K562 (cell line): ENCODE measurements at regions not wholly inside any gene's neighbourhood (a gene's known extent, or its start where the extent isn't known, plus 50 kb on each side); places are given as distances from the start of the nearest gene placed in this dataset.

Experiments used
- ATAC-seq: fragments of 200-7000 bp; cut with Tn5 transposase; 3 replicates; pipeline ENCODE4 v1.9.1; 2020; ENCODE audit warnings: moderate library complexity
- BruUV-seq: library from RNA; stranded (reverse); fragments of 400-500 nt; replicated peaks from 2 replicates; lab custom pipeline; 2021; lab: Mats Ljungman, UMichigan
- CTCF ChIA-PET: fragments of 300-600 bp; formaldehyde crosslinking; extraction: SDS; loops from one replicate; lab custom pipeline; 2021; ENCODE audit warnings: low intra/inter-chr PET ratio; lab: Yijun Ruan, JAX
- POLR2A ChIA-PET: fragments of 300-600, 350-650 bp; sonication (Branson Sonifier 250); formaldehyde crosslinking; extraction: SDS; loops from one replicate; lab custom pipeline; 2021; ENCODE audit warnings: antibody characterized with exemption, inconsistent platforms; lab: Yijun Ruan, JAX
- DNase-seq, 4 experiments: peaks; one replicate each; pipeline versions ENCODE4 v3.0.0 to v3.0.0-alpha.2; 2011 to 2018; ENCODE audit warnings: low spot score in 3 of 4, mixed read lengths in 3 of 4; ENCODE audit errors: extremely low read depth in 1 of 4
- FAIRE-seq: peaks from 2 replicates; lab custom pipeline; 2011; peaks lifted over from hg19 to GRCh38; lab: Jason Lieb, UNC
- H2AFZ ChIP-seq: 2 replicates; pipeline ENCODE4 v1.6.0; 2011; ENCODE audit warnings: low read depth, low read length, control low read depth, inconsistent platforms
- H3K27ac ChIP-seq: fragments of 200-600 bp; 3 replicates; pipeline ENCODE4 v1.8.0; 2011; ENCODE audit warnings: low read depth, mild to moderate bottlenecking, control low read depth, inconsistent platforms, low read length, moderate library complexity, mixed read lengths; ENCODE audit errors: extremely low read depth
- H3K27me3 ChIP-seq, 2 experiments: fragments of 300-600 bp in 1 of 2; 2 replicates in 1 of 2; 3 replicates in 1 of 2; pipeline versions ENCODE4 v1.6.0 to v1.8.0; 2011; ENCODE audit warnings: inconsistent platforms in 2 of 2, low read length in 2 of 2, mild to moderate bottlenecking in 1 of 2, mixed read lengths in 1 of 2, moderate library complexity in 1 of 2; ENCODE audit not compliant: control insufficient read depth in 2 of 2, insufficient read depth in 2 of 2
- H3K36me3 ChIP-seq: fragments of 300-600 bp; 3 replicates; pipeline ENCODE4 v1.8.0; 2011; ENCODE audit warnings: mild to moderate bottlenecking, low read length, inconsistent platforms; ENCODE audit not compliant: control insufficient read depth, insufficient read depth
- H3K4me1 ChIP-seq, 2 experiments: fragments of 200-600 bp in 1 of 2; replicated peaks in 1 of 2; 2 replicates in 1 of 2; 3 replicates in 1 of 2; pipeline versions ENCODE4 v1.5.1 to v1.8.0; 2011; ENCODE audit warnings: inconsistent platforms in 2 of 2, low read length in 2 of 2, mild to moderate bottlenecking in 1 of 2, mixed read lengths in 1 of 2, moderate library complexity in 1 of 2; ENCODE audit not compliant: control insufficient read depth in 2 of 2, insufficient read depth in 2 of 2
- H3K4me2 ChIP-seq: 2 replicates; pipeline ENCODE4 v1.6.1; 2011; ENCODE audit warnings: low read length, control low read depth, inconsistent platforms, mixed read lengths; ENCODE audit not compliant: insufficient read depth
- H3K4me3 ChIP-seq: fragments of 200-600 bp; sonication (generic), shearing (Covaris generic); 2 replicates; pipeline ENCODE4 v1.5.1; 2016; ENCODE audit warnings: control low read depth, inconsistent platforms
- H3K79me2 ChIP-seq: fragments of 200-600 bp; 3 replicates; pipeline ENCODE4 v1.8.0; 2011; ENCODE audit warnings: low read length, inconsistent platforms; ENCODE audit not compliant: control insufficient read depth, insufficient read depth
- H3K9ac ChIP-seq, 2 experiments: 2 replicates each; pipeline versions ENCODE4 v1.6.0 to v1.6.1; 2011; ENCODE audit warnings: low read depth in 2 of 2, low read length in 2 of 2, control low read depth in 1 of 2, inconsistent platforms in 1 of 2, mild to moderate bottlenecking in 1 of 2, mixed read lengths in 1 of 2; ENCODE audit not compliant: insufficient read depth in 1 of 2
- H3K9me1 ChIP-seq: one replicate; pipeline ENCODE4 v1.6.0; 2011; ENCODE audit warnings: inconsistent platforms, mild to moderate bottlenecking, low read length, moderate library complexity; ENCODE audit not compliant: control insufficient read depth, insufficient read depth
- H3K9me3 ChIP-seq: replicated peaks from 2 replicates; pipeline ENCODE4 v1.5.1; 2011; ENCODE audit warnings: low read depth, low read length, inconsistent platforms; ENCODE audit not compliant: control insufficient read depth, insufficient read depth
- H4K20me1 ChIP-seq: replicated peaks from 2 replicates; pipeline ENCODE4 v1.6.1; 2011; ENCODE audit warnings: low read length, inconsistent platforms, mixed read lengths; ENCODE audit not compliant: control insufficient read depth, insufficient read depth
- C11orf30 ChIP-seq: fragments of 450-650 bp; IDR thresholded peaks from 2 replicates; pipeline ENCODE4 v1.6.1; 2016; ENCODE audit warnings: low read depth, mild to moderate bottlenecking
- KLF13 ChIP-seq: fragments of 450-650 bp; IDR thresholded peaks from 2 replicates; pipeline ENCODE4 v1.6.1; 2016; ENCODE audit warnings: missing genetic modification characterization, low read depth, mild to moderate bottlenecking, missing compliant biosample characterization, moderate library complexity, borderline replicate concordance
- MAFF ChIP-seq: IDR thresholded peaks from 2 replicates; pipeline ENCODE4 v1.6.1; 2012; ENCODE audit warnings: low read length, improper control_type of control experiment
- MAFG ChIP-seq: fragments of 450-650 bp; conservative IDR thresholded peaks from 2 replicates; pipeline ENCODE4 v1.6.1; 2016; ENCODE audit warnings: missing genetic modification characterization, missing compliant biosample characterization
- MAFK ChIP-seq: IDR thresholded peaks from 2 replicates; pipeline ENCODE4 v1.6.1; 2011; ENCODE audit warnings: low read length, improper control_type of control experiment
- MIER1 ChIP-seq: fragments of 450-650 bp; IDR thresholded peaks from 2 replicates; pipeline ENCODE4 v1.6.1; 2016; ENCODE audit warnings: antibody characterized with exemption, mild to moderate bottlenecking, low read depth
- MTF1 ChIP-seq: fragments of 250-450 bp; sonication (Bioruptor Pico); IDR thresholded peaks from 2 replicates; pipeline ENCODE4 v1.9.0; 2021; ENCODE audit warnings: moderate library complexity, mild to moderate bottlenecking, inconsistent platforms, borderline replicate concordance
- ZNF316 ChIP-seq: fragments of 450-650 bp; IDR thresholded peaks from 2 replicates; pipeline ENCODE4 v1.6.1; 2016
- WGBS: fragments of 100-300 bp; shearing (Covaris generic); methylation state at CpG from one replicate; pipeline ENCODE4 v1.1.6; 2016; ENCODE audit warnings: low coverage, mixed read lengths; ENCODE audit not compliant: insufficient coverage; ENCODE audit errors: missing lambda C conversion rate; 5-methylcytosine and 5-hydroxymethylcytosine counted together
- in situ Hi-C: fragments of 300-500 bp; cut with MboI; formaldehyde crosslinking; loops from 4 replicates; pipeline ENCODE4 v1.15.0; 2018; ENCODE audit warnings: inconsistent platforms, mixed read lengths
- intact Hi-C: fragments of 100-400 bp; cut with micrococcal nuclease; formaldehyde crosslinking; loops from 2 replicates; pipeline ENCODE4 v1.14.2; 2022
- TF ChIP-seq, protein P1 (sequence below): sonication (generic); formaldehyde crosslinking; IDR thresholded peaks from 2 replicates; pipeline ENCODE4 v1.8.1; 2023; ENCODE audit warnings: mild to moderate bottlenecking, missing genetic modification reagents
- TF ChIP-seq, protein P2 (sequence below): fragments of 250-450 bp; sonication (Bioruptor Pico); IDR thresholded peaks from 2 replicates; pipeline ENCODE4 v1.8.0; 2022; ENCODE audit warnings: moderate library complexity, mild to moderate bottlenecking, inconsistent platforms

DNA sequence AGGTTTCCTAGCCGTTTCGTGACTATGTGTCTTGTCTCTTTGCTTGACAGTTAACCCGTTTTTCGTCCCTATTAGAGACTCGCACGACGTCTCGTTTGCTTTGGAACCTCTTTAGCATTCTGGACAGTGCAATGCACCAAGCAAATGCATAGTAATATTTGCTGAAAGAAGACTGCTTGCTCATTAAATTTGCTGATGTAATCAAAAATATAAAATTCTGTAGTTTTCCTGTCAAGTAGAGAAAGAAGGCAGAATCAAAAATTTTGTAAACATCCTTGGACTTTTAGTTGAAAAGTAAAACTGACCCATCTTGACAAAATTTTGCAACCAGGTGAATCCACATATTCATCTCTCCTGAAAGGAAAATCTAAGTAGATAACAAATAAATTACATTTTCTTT is 106.9 kb upstream of the RAPGEF2 start:
- no peak overlapping the region for H3K9ac ChIP-seq
- TF ChIP-seq ZNF316 (peak; percentile 94), MIER1 (no peak), KLF13 (tag) (no peak), MTF1 (CRISPR knock-in tag) (no peak), C11orf30 (peak; percentile 88), MAFK (peak; percentile 96), MAFF (peak; percentile 96), MAFG (tag) (peak; percentile 89)
- TF ChIP-seq, protein P1, sequence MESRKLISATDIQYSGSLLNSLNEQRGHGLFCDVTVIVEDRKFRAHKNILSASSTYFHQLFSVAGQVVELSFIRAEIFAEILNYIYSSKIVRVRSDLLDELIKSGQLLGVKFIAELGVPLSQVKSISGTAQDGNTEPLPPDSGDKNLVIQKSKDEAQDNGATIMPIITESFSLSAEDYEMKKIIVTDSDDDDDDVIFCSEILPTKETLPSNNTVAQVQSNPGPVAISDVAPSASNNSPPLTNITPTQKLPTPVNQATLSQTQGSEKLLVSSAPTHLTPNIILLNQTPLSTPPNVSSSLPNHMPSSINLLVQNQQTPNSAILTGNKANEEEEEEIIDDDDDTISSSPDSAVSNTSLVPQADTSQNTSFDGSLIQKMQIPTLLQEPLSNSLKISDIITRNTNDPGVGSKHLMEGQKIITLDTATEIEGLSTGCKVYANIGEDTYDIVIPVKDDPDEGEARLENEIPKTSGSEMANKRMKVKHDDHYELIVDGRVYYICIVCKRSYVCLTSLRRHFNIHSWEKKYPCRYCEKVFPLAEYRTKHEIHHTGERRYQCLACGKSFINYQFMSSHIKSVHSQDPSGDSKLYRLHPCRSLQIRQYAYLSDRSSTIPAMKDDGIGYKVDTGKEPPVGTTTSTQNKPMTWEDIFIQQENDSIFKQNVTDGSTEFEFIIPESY (CRISPR knock-in tag): no peak
- TF ChIP-seq, protein P2, sequence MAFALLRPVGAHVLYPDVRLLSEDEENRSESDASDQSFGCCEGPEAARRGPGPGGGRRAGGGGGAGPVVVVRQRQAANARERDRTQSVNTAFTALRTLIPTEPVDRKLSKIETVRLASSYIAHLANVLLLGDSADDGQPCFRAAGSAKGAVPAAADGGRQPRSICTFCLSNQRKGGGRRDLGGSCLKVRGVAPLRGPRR (CRISPR knock-in tag): no peak
- TF ChIP-seq, all 486 proteins: peak for 5
- in situ Hi-C loops: no loop called here
- no peaks in the 10 kb centered on the region for H4K20me1 ChIP-seq
- intact Hi-C loops: no loop called here
- no peaks in the 10 kb centered on the region for H3K9me1 ChIP-seq
- no peaks in the 10 kb centered on the region for H3K9me3 ChIP-seq
- H2AFZ ChIP-seq: no peak overlapping the region
- ChIA-PET CTCF (no interaction called here), POLR2A (no interaction called here)
- no peaks in the 10 kb centered on the region for H3K36me3 ChIP-seq
- no peak overlapping the region for H3K27ac ChIP-seq
- H3K4me2 ChIP-seq: no peak overlapping the region
- H3K4me3 ChIP-seq: no peak overlapping the region
- WGBS: 62% methylated on average over 8 of the region's 8 CpGs
- H3K27me3 ChIP-seq: no peaks in the 10 kb centered on the region
- no peaks in the 10 kb centered on the region for H3K79me2 ChIP-seq
- DNase-seq (no peak), ATAC-seq (no peak), FAIRE-seq (no peak)
- BruUV-seq: no TSS peak
- peaks cover 0 to 6% of the 10 kb centered on the region in 2 experiments; a peak in 2 of 5 replicates for H3K4me1 ChIP-seq
